ENCODE measurements at regions not wholly inside any gene's neighbourhood (a gene's known extent, or its start where the extent isn't known, plus 50 kb on each side); places are given as distances from the start of the nearest gene placed in this dataset.

GRCh38 chr14:61103541-61104339, 122.7 kb downstream of the SLC38A6 start:
- no peak for TF ChIP-seq CTCF (conservative IDR thresholded peaks at IDR 0.05; ENCODE audit: low read depth, low read length)
- DNase-seq (ENCODE audit: low read depth), result peak; percentile 96

GRCh38 chr14:61102549-61103466, 121.8 kb downstream of the SLC38A6 start:
- no peak overlapping the region for H3K4me3 ChIP-seq (ENCODE audit: low read length)
- DNase-seq (ENCODE audit: low read depth), result no peak
- TF ChIP-seq CTCF (conservative IDR thresholded peaks at IDR 0.05; ENCODE audit: low read depth, low read length), result no peak

More at GRCh38 chr14:61103541-61104339, 122.7 kb downstream of the SLC38A6 start:
- H3K4me3 ChIP-seq (ENCODE audit: low read length), result no peak overlapping the region
